ENCODE measurements at regions not wholly inside any gene's neighbourhood (a gene's known extent, or its start where the extent isn't known, plus 50 kb on each side); places are given as distances from the start of the nearest gene placed in this dataset.
A peak's percentile ranks its signal among the peaks of the same experiment; 100 is the strongest.

GRCh38 chr2:104561251-104561650, 292.7 kb upstream of the POU3F3 start:
- Histone ChIP-seq H3K36me3 (no peaks in the 10 kb centered on the region), H3K4me3 (no peak overlapping the region), H3K27ac (no peak overlapping the region), H3K27me3 (no peaks in the 10 kb centered on the region), H3K9me3 (no peaks in the 10 kb centered on the region), H3K4me1 (no peaks in the 10 kb centered on the region)
- intact Hi-C loops (cut with DNase I), result no loop called here
- DNase-seq (no peak), ATAC-seq (no peak)
- no peak for TF ChIP-seq POLR2A (IDR thresholded peaks at IDR 0.05)
- no peak for TF ChIP-seq CTCF (IDR thresholded peaks at IDR 0.05)
- 55% methylated on average over 8 of the region's 8 CpGs for WGBS (ENCODE audit: insufficient coverage, low coverage, low lambda C conversion rate, missing lambda C conversion rate)

GRCh38 chr2:104562537-104562936, 291.4 kb upstream of the POU3F3 start:
- no peak overlapping the region for H3K4me3 ChIP-seq
- TF ChIP-seq CTCF (IDR thresholded peaks at IDR 0.05) (no peak), POLR2A (IDR thresholded peaks at IDR 0.05) (no peak)
- no peak for DNase-seq
- no peaks in the 10 kb centered on the region for H3K4me1 ChIP-seq
- 32% methylated on average over 3 of the region's 3 CpGs for WGBS (ENCODE audit: insufficient coverage, low coverage, low lambda C conversion rate, missing lambda C conversion rate)
- no peaks in the 10 kb centered on the region for H3K9me3 ChIP-seq
- no peaks in the 10 kb centered on the region for H3K27me3 ChIP-seq
- no peaks in the 10 kb centered on the region for H3K36me3 ChIP-seq
- intact Hi-C loops (cut with DNase I), result no loop called here
- no peak for ATAC-seq
- H3K27ac ChIP-seq, result no peak overlapping the region

- peak in 1 of 4 donors; percentile 28 for ATAC-seq
- no peaks in the 10 kb centered on the region for H3K27me3 ChIP-seq
- intact Hi-C loops (cut with DNase I), result no loop called here
- 55% methylated on average over 7 of the region's 8 CpGs for WGBS (ENCODE audit: insufficient coverage, low coverage, low lambda C conversion rate, missing lambda C conversion rate)
- DNase-seq, result no peak
- H3K36me3 ChIP-seq, result no peaks in the 10 kb centered on the region
- H3K9me3 ChIP-seq, result no peaks in the 10 kb centered on the region
- no peaks in the 10 kb centered on the region for H3K4me1 ChIP-seq
- TF ChIP-seq CTCF (IDR thresholded peaks at IDR 0.05) (no peak), POLR2A (IDR thresholded peaks at IDR 0.05) (no peak)
- no peak overlapping the region for H3K4me3 ChIP-seq
- H3K27ac ChIP-seq, result no peak overlapping the region
These were observed 290.4 kb upstream of the POU3F3 start for GRCh38 chr2:104563398-104563996.

- Histone ChIP-seq H3K4me1 (no peaks in the 10 kb centered on the region), H3K4me3 (no peak overlapping the region), H3K9me3 (no peaks in the 10 kb centered on the region), H3K36me3 (no peaks in the 10 kb centered on the region), H3K27ac (no peak overlapping the region), H3K27me3 (no peaks in the 10 kb centered on the region)
- intact Hi-C loops (cut with DNase I), result no loop called here
- ATAC-seq (no peak), DNase-seq (no peak)
- WGBS (ENCODE audit: insufficient coverage, low coverage, low lambda C conversion rate, missing lambda C conversion rate), result 72% methylated on average over 3 of the region's 4 CpGs
- TF ChIP-seq POLR2A (IDR thresholded peaks at IDR 0.05) (no peak), CTCF (IDR thresholded peaks at IDR 0.05) (no peak)
These were observed 285.7 kb upstream of the POU3F3 start for GRCh38 chr2:104568247-104568646.

- Histone ChIP-seq H3K27ac (no peak overlapping the region), H3K9me3 (no peaks in the 10 kb centered on the region), H3K36me3 (no peaks in the 10 kb centered on the region), H3K4me1 (no peaks in the 10 kb centered on the region), H3K4me3 (no peak overlapping the region), H3K27me3 (no peaks in the 10 kb centered on the region)
- ATAC-seq (no peak), DNase-seq (no peak)
- intact Hi-C loops (cut with DNase I), result no loop called here
- WGBS (ENCODE audit: insufficient coverage, low coverage, low lambda C conversion rate, missing lambda C conversion rate), result 85% methylated on average over 2 of the region's 2 CpGs
- TF ChIP-seq POLR2A (IDR thresholded peaks at IDR 0.05), result no peak
- no peak for TF ChIP-seq CTCF (IDR thresholded peaks at IDR 0.05)
These were observed 283.7 kb upstream of the POU3F3 start for GRCh38 chr2:104570259-104570658.
